HepG2 (cell line): ENCODE measurements at regions not wholly inside any gene's neighbourhood (a gene's known extent, or its start where the extent isn't known, plus 50 kb on each side); places are given as distances from the start of the nearest gene placed in this dataset.

Source experiments
- AFF4 ChIP-seq: sonication (generic); formaldehyde crosslinking; IDR thresholded peaks from 2 replicates; pipeline ENCODE4 v1.4.0; 2020; ENCODE audit warnings: missing genetic modification reagents
- RFXAP ChIP-seq: sonication (generic); formaldehyde crosslinking; IDR thresholded peaks from 2 replicates; pipeline ENCODE4 v1.4.0; 2020; ENCODE audit warnings: missing genetic modification reagents, borderline replicate concordance
- TFE3 ChIP-seq: IDR thresholded peaks from 2 replicates; pipeline ENCODE4 v1.6.1; 2016
- TRAFD1 ChIP-seq: sonication (generic); formaldehyde crosslinking; IDR thresholded peaks from 2 replicates; pipeline ENCODE4 v1.5.1; 2020; ENCODE audit warnings: missing genetic modification reagents, mild to moderate bottlenecking, borderline replicate concordance
- ZKSCAN8 ChIP-seq: IDR thresholded peaks from 2 replicates; pipeline ENCODE4 v1.6.1; 2016; ENCODE audit warnings: borderline replicate concordance, missing genetic modification reagents, missing compliant biosample characterization
- ZNF225 ChIP-seq: sonication (generic); formaldehyde crosslinking; IDR thresholded peaks from 2 replicates; pipeline ENCODE4 v1.4.0; 2020; ENCODE audit warnings: mild to moderate bottlenecking, missing genetic modification reagents
- TF ChIP-seq, protein P1 (sequence below): sonication (generic); formaldehyde crosslinking; IDR thresholded peaks from 2 replicates; pipeline ENCODE4 v1.4.0; 2020; ENCODE audit warnings: missing genetic modification reagents

- TF ChIP-seq TRAFD1 (CRISPR knock-in tag) (no peak), RFXAP (CRISPR knock-in tag) (no peak), ZKSCAN8 (no peak), TFE3 (CRISPR knock-in tag) (no peak), AFF4 (CRISPR knock-in tag) (no peak), ZNF225 (CRISPR knock-in tag) (no peak)
- TF ChIP-seq, protein P1, sequence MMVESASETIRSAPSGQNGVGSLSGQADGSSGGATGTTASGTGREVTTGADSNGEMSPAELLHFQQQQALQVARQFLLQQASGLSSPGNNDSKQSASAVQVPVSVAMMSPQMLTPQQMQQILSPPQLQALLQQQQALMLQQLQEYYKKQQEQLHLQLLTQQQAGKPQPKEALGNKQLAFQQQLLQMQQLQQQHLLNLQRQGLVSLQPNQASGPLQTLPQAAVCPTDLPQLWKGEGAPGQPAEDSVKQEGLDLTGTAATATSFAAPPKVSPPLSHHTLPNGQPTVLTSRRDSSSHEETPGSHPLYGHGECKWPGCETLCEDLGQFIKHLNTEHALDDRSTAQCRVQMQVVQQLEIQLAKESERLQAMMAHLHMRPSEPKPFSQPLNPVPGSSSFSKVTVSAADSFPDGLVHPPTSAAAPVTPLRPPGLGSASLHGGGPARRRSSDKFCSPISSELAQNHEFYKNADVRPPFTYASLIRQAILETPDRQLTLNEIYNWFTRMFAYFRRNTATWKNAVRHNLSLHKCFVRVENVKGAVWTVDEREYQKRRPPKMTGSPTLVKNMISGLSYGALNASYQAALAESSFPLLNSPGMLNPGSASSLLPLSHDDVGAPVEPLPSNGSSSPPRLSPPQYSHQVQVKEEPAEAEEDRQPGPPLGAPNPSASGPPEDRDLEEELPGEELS (CRISPR knock-in tag): no peak
Measured at GRCh38 chr4:189035654-189036053, 896.4 kb downstream of the TRIML1 start (continued).
